ENCODE measurements at regions not wholly inside any gene's neighbourhood (a gene's known extent, or its start where the extent isn't known, plus 50 kb on each side); places are given as distances from the start of the nearest gene placed in this dataset.

GRCh38 chr6:43950051-43950605 lies 177.1 kb downstream of the MRPL14 start:
- Histone ChIP-seq H2AFZ (ENCODE audit: low read length) (no peak overlapping the region), H3K9me3 (ENCODE audit: insufficient read depth, low read depth, low read length) (peaks cover 3% of the 10 kb centered on the region; the same call in 1 of the 2 replicates), H3K9ac (ENCODE audit: low read depth, low read length, poor library complexity, severe bottlenecking) (no peak overlapping the region), H3K9me2 (replicated peaks; ENCODE audit: low read depth, low read length) (no peaks in the 10 kb centered on the region), H3K79me2 (ENCODE audit: insufficient read depth, low read length) (no peaks in the 10 kb centered on the region), H3K27me3 (ENCODE audit: insufficient read depth, low read length, poor library complexity, severe bottlenecking) (no peaks in the 10 kb centered on the region), H3K4me3 (ENCODE audit: low read length, poor library complexity, severe bottlenecking) (no peak overlapping the region), H3K4me2 (ENCODE audit: low read depth, low read length, poor library complexity, severe bottlenecking) (no peak overlapping the region), H3K36me3 (ENCODE audit: insufficient read depth, low read length) (no peaks in the 10 kb centered on the region), H3F3A (ENCODE audit: low read depth) (no peaks in the 10 kb centered on the region), H3K4me1 (ENCODE audit: insufficient read depth, low read length, poor library complexity, severe bottlenecking) (peaks cover 6% of the 10 kb centered on the region), H4K20me1 (ENCODE audit: insufficient read depth, low read length, poor library complexity, severe bottlenecking) (no peaks in the 10 kb centered on the region)
- TF ChIP-seq EZH2phosphoT487 (IDR thresholded peaks at IDR 0.05; ENCODE audit: borderline replicate concordance) (no peak), CTCF (conservative IDR thresholded peaks at IDR 0.05; ENCODE audit: low read length) (no peak)

- Histone ChIP-seq H3K79me2 (ENCODE audit: insufficient read depth, low read length) (no peaks in the 10 kb centered on the region), H3K36me3 (ENCODE audit: insufficient read depth, low read length) (no peaks in the 10 kb centered on the region), H3K4me3 (ENCODE audit: low read length, poor library complexity, severe bottlenecking) (no peak overlapping the region), H3K9ac (ENCODE audit: low read depth, low read length, poor library complexity, severe bottlenecking) (no peak overlapping the region), H3K9me2 (replicated peaks; ENCODE audit: low read depth, low read length) (no peaks in the 10 kb centered on the region), H3F3A (ENCODE audit: low read depth) (no peaks in the 10 kb centered on the region), H3K4me2 (ENCODE audit: low read depth, low read length, poor library complexity, severe bottlenecking) (no peak overlapping the region), H3K27me3 (ENCODE audit: insufficient read depth, low read length, poor library complexity, severe bottlenecking) (no peaks in the 10 kb centered on the region), H4K20me1 (ENCODE audit: insufficient read depth, low read length, poor library complexity, severe bottlenecking) (no peaks in the 10 kb centered on the region), H3K9me3 (ENCODE audit: insufficient read depth, low read depth, low read length) (peaks cover 4% of the 10 kb centered on the region; the same call in 1 of the 2 replicates), H3K4me1 (ENCODE audit: insufficient read depth, low read length, poor library complexity, severe bottlenecking) (peaks cover 6% of the 10 kb centered on the region), H2AFZ (ENCODE audit: low read length) (no peak overlapping the region)
- TF ChIP-seq EZH2phosphoT487 (IDR thresholded peaks at IDR 0.05; ENCODE audit: borderline replicate concordance) (no peak), CTCF (conservative IDR thresholded peaks at IDR 0.05; ENCODE audit: low read length) (no peak)
Observed at GRCh38 chr6:43949551-43949991, 177.7 kb downstream of the MRPL14 start.

GRCh38 chr6:43948527-43949485 lies 178.4 kb downstream of the MRPL14 start:
- no peak overlapping the region for H3K4me3 ChIP-seq (ENCODE audit: low read length, poor library complexity, severe bottlenecking)
- H2AFZ ChIP-seq (ENCODE audit: low read length) = no peak overlapping the region
- H3K9me2 ChIP-seq (replicated peaks; ENCODE audit: low read depth, low read length) = no peaks in the 10 kb centered on the region
- peaks cover 7% of the 10 kb centered on the region; the same call in 1 of the 2 replicates for H3K9me3 ChIP-seq (ENCODE audit: insufficient read depth, low read depth, low read length)
- H3K27me3 ChIP-seq (ENCODE audit: insufficient read depth, low read length, poor library complexity, severe bottlenecking) = no peaks in the 10 kb centered on the region
- H3K36me3 ChIP-seq (ENCODE audit: insufficient read depth, low read length) = no peaks in the 10 kb centered on the region
- H3K9ac ChIP-seq (ENCODE audit: low read depth, low read length, poor library complexity, severe bottlenecking) = no peak overlapping the region
- peaks cover 6% of the 10 kb centered on the region for H3K4me1 ChIP-seq (ENCODE audit: insufficient read depth, low read length, poor library complexity, severe bottlenecking)
- H3K79me2 ChIP-seq (ENCODE audit: insufficient read depth, low read length) = no peaks in the 10 kb centered on the region
- H3F3A ChIP-seq (ENCODE audit: low read depth) = no peaks in the 10 kb centered on the region
- no peak for TF ChIP-seq EZH2phosphoT487 (IDR thresholded peaks at IDR 0.05; ENCODE audit: borderline replicate concordance)
- no peak for TF ChIP-seq CTCF (conservative IDR thresholded peaks at IDR 0.05; ENCODE audit: low read length)
- H4K20me1 ChIP-seq (ENCODE audit: insufficient read depth, low read length, poor library complexity, severe bottlenecking) = no peaks in the 10 kb centered on the region
- no peak overlapping the region for H3K4me2 ChIP-seq (ENCODE audit: low read depth, low read length, poor library complexity, severe bottlenecking)
